Naive thymus-derived CD4-positive, alpha-beta T cell (primary cell): ENCODE measurements at regions not wholly inside any gene's neighbourhood (a gene's known extent, or its start where the extent isn't known, plus 50 kb on each side); places are given as distances from the start of the nearest gene placed in this dataset.

Experiments used
- ATAC-seq: fragments of 150-1000 bp; cut with Tn5 transposase; 2 replicates; pipeline ENCODE4 v1.10.0; 2021; ENCODE audit warnings: mild to moderate bottlenecking, moderate library complexity
- CTCF ChIA-PET: fragments of 350-600 bp; sonication (Branson Sonifier 250); formaldehyde crosslinking; loops from one replicate; lab custom pipeline; 2021; ENCODE audit warnings: antibody characterized with exemption; lab: Charles Lee
- POLR2A ChIA-PET: fragments of 350-600 bp; sonication (Branson Sonifier 250); formaldehyde crosslinking; loops from one replicate; lab custom pipeline; 2021; ENCODE audit warnings: antibody characterized with exemption, inconsistent platforms; lab: Charles Lee
- DNase-seq, 9 donors: peaks; one replicate each; pipeline versions ENCODE4 v3.0.0 to v3.0.0-alpha.2; 2020 to 2022; ENCODE audit warnings: mixed read lengths in 1 of 9
- H3K27ac ChIP-seq: one replicate; pipeline ENCODE4 v1.7.0; 2013; ENCODE audit warnings: mild to moderate bottlenecking, low read depth, low read length, moderate library complexity
- H3K27me3 ChIP-seq, 2 donors: one replicate each; pipeline ENCODE4 v1.7.0; 2013; ENCODE audit warnings: low read length in 2 of 2, mild to moderate bottlenecking in 2 of 2, moderate library complexity in 2 of 2; ENCODE audit not compliant: control insufficient read depth in 2 of 2, insufficient read depth in 2 of 2
- H3K36me3 ChIP-seq, 3 experiments: 1 replicate in 2 of 3; 2 replicates in 1 of 3; pipeline ENCODE4 v1.7.0; 2013; ENCODE audit warnings: low read length in 3 of 3, mild to moderate bottlenecking in 3 of 3, moderate library complexity in 1 of 3; ENCODE audit not compliant: insufficient read depth in 3 of 3, control insufficient read depth in 2 of 3
- H3K4me1 ChIP-seq, 2 donors: one replicate each; pipeline ENCODE4 v1.7.0; 2013; ENCODE audit warnings: low read length in 2 of 2, mild to moderate bottlenecking in 2 of 2, moderate library complexity in 1 of 2; ENCODE audit not compliant: control insufficient read depth in 2 of 2, insufficient read depth in 2 of 2
- H3K4me3 ChIP-seq: 2 replicates; pipeline ENCODE4 v1.7.0; 2013; ENCODE audit warnings: mild to moderate bottlenecking, low read length
- H3K9me3 ChIP-seq, 3 experiments: 1 replicate in 2 of 3; 2 replicates in 1 of 3; pipeline ENCODE4 v1.7.0; 2013; ENCODE audit warnings: low read length in 3 of 3; ENCODE audit not compliant: control insufficient read depth in 2 of 3
- H3K27ac Mint-ChIP-seq, 9 donors: one replicate each; pipeline ENCODE4 v1.8.0; 2020 to 2022; ENCODE audit warnings: mixed read lengths in 9 of 9, mild to moderate bottlenecking in 8 of 9, moderate library complexity in 5 of 9, inconsistent platforms in 2 of 9
- H3K27me3 Mint-ChIP-seq, 5 donors: one replicate each; pipeline ENCODE4 v1.8.0; 2021 to 2022; ENCODE audit warnings: mixed read lengths in 5 of 5, mild to moderate bottlenecking in 1 of 5
- H3K36me3 Mint-ChIP-seq, 5 donors: one replicate each; pipeline ENCODE4 v1.8.0; 2020 to 2022; ENCODE audit warnings: mixed read lengths in 5 of 5, mild to moderate bottlenecking in 3 of 5, inconsistent platforms in 1 of 5
- H3K4me1 Mint-ChIP-seq, 7 donors: one replicate each; pipeline ENCODE4 v1.8.0; 2020 to 2022; ENCODE audit warnings: mixed read lengths in 7 of 7, mild to moderate bottlenecking in 3 of 7, inconsistent platforms in 1 of 7
- H3K4me3 Mint-ChIP-seq, 10 donors: one replicate each; pipeline ENCODE4 v1.8.0; 2020 to 2022; ENCODE audit warnings: mild to moderate bottlenecking in 10 of 10, mixed read lengths in 10 of 10, moderate library complexity in 6 of 10, inconsistent platforms in 2 of 10
- H3K9me3 Mint-ChIP-seq, 11 donors: one replicate each; pipeline ENCODE4 v1.8.0; 2020 to 2022; ENCODE audit warnings: mixed read lengths in 11 of 11, mild to moderate bottlenecking in 4 of 11, inconsistent platforms in 1 of 11, moderate library complexity in 1 of 11
- intact Hi-C, 2 donors: fragments of 100-400 bp; cut with micrococcal nuclease; formaldehyde crosslinking; loops; one replicate each; pipeline ENCODE4 v1.15.1; 2023

DNA sequence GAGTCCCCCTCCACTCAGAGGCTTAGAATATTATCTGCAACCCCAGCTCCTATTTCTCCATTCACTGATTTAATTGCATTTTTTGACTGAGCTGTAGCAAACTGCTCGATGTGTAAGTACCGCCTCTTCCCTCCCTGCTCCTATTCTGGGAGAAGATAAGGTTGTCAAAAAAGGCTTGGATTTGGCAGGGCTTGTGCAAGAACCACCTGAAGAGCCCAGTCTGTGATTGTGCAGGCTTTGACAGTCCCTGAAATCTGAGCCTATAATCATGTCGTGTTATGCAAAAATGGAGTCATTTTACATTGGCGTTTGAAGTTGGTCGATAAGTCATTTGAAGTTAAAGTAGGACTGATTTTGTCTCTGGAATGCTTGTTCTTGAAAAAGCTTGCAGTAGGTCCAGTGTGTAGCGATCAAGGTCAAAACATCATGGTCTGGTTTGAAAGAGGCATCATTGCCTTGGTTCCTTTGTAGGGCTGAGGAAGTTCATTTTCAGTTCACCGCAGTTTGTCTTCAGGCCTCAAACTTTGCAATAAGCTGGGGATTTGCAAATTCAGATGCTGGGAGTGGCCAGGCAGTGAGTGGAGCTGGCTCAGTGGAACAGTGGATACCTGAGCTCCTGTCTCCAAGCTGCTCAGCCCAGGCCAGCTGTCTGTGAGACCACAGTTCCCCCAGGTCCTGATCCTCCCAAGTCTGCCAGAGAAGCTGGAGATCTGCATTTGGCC is 68.8 kb downstream of the KATNIP start:
- Histone ChIP-seq H3K27me3 (no peaks in the 10 kb centered on the region), H3K9me3 (no peaks in the 10 kb centered on the region), H3K27ac (no peak overlapping the region), H3K4me1 (no peaks in the 10 kb centered on the region), H3K36me3 (peaks cover 0 to 5% (median 0%) of the 10 kb centered on the region in 3 experiments), H3K4me3 (no peak overlapping the region)
- Mint-ChIP-seq H3K27ac (no peak overlapping the region), H3K36me3 (peaks cover 3 to 48% (median 14%) of the 10 kb centered on the region in 5 donors), H3K9me3 (no peaks in the 10 kb centered on the region), H3K4me1 (peaks cover 0 to 6% (median 0%) of the 10 kb centered on the region in 7 donors), H3K4me3 (no peak overlapping the region), H3K27me3 (no peaks in the 10 kb centered on the region)
- intact Hi-C loops: no loop called here
- POLR2A ChIA-PET: no interaction called here
- CTCF ChIA-PET: no interaction called here
- ATAC-seq (no peak), DNase-seq (no peak)

DNA sequence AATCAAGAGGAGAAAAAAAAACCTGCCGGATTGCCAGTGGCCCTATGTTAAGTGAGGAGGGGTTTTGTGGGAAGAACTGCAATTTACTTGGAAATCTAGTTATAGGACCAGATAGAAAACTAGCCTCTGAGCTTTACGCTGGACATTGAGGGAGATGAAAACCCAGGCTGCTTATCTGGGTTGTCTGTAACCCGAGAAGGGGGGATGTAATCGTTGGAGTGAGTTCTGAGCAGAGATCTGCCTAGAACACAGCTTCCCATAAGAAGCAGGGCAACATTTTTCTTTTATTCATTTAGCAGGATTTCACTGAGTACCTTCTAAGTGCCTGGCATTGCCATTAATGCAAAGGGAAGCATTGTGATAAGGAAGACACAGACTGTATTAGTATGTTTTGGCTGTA is 70.6 kb downstream of the KATNIP start:
- intact Hi-C loops: no loop called here
- no peaks in the 10 kb centered on the region for H3K9me3 ChIP-seq
- ATAC-seq (no peak), DNase-seq (no peak)
- H3K4me3 Mint-ChIP-seq: no peak overlapping the region
- H3K27ac ChIP-seq: no peak overlapping the region
- H3K27me3 ChIP-seq: no peaks in the 10 kb centered on the region
- H3K27me3 Mint-ChIP-seq: no peaks in the 10 kb centered on the region
- H3K4me3 ChIP-seq: no peak overlapping the region
- H3K36me3 Mint-ChIP-seq: peaks cover 3 to 41% (median 14%) of the 10 kb centered on the region in 5 donors
- no peak overlapping the region for H3K27ac Mint-ChIP-seq
- peaks cover 0 to 3% (median 0%) of the 10 kb centered on the region in 7 donors for H3K4me1 Mint-ChIP-seq
- no peaks in the 10 kb centered on the region for H3K9me3 Mint-ChIP-seq
- H3K4me1 ChIP-seq: no peaks in the 10 kb centered on the region
- CTCF ChIA-PET: interaction anchor here (0.7 kb wide), 1 partner anchor 490 kb away, joined by 3 read pairs; no protein-coding TSS in a partner anchor
- H3K36me3 ChIP-seq: peaks cover 0 to 5% (median 0%) of the 10 kb centered on the region in 3 experiments
- POLR2A ChIA-PET: no interaction called here

DNA sequence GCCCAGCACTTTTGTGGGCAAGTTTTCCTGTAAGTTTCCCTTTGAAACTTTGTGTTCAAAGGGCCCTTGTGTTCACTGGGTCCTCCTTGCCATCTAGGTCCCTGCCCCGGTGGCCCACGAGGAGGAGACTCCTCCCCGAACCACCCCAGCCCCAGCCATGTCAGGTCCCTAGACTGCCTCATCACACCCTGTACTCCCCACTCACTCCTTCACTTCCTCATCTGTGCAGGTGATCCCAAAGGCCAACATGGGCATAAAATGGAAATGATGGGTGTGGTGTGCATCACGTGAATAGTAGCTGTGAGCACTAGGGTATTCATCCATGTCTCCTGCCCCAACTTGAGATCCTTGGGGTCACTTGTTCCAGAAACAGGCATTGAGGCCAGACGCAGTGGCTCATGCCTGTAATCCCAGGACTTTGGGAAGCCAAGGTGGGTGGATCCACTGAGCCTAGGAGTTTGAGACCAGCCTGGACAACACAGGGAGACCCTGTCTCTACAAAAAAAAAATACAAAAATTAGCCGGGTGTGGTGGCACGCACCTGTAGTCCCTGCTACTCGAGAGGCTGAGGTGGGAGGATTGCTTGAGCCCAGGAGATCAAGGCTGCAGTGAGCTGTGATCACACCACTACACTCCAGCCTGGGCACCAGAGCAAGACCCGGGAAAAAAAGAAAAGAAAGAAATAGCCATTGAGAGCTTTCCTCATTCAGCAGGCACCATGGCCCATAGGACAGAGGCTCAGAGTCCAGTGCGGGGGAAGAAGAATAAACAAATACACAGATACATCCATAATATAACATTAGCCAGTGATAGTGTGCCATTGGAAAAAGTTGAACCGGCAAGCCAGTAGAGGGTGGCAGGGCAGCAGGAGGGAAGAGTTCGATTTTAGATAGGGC is 74.5 kb downstream of the KATNIP start:
- ATAC-seq (no peak), DNase-seq (no peak)
- intact Hi-C loops: no loop called here
- no peaks in the 10 kb centered on the region for H3K9me3 Mint-ChIP-seq
- H3K4me1 Mint-ChIP-seq: peaks cover 0 to 6% (median 2%) of the 10 kb centered on the region in 7 donors
- H3K36me3 Mint-ChIP-seq: peaks cover 3 to 35% (median 13%) of the 10 kb centered on the region in 5 donors
- Histone ChIP-seq H3K36me3 (peaks cover 0 to 5% (median 0%) of the 10 kb centered on the region in 3 experiments), H3K4me3 (no peak overlapping the region), H3K27me3 (no peaks in the 10 kb centered on the region), H3K4me1 (no peaks in the 10 kb centered on the region), H3K27ac (no peak overlapping the region), H3K9me3 (no peaks in the 10 kb centered on the region)
- no peak overlapping the region for H3K4me3 Mint-ChIP-seq
- no peaks in the 10 kb centered on the region for H3K27me3 Mint-ChIP-seq
- ChIA-PET CTCF (no interaction called here), POLR2A (no interaction called here)
- no peak overlapping the region for H3K27ac Mint-ChIP-seq

DNA sequence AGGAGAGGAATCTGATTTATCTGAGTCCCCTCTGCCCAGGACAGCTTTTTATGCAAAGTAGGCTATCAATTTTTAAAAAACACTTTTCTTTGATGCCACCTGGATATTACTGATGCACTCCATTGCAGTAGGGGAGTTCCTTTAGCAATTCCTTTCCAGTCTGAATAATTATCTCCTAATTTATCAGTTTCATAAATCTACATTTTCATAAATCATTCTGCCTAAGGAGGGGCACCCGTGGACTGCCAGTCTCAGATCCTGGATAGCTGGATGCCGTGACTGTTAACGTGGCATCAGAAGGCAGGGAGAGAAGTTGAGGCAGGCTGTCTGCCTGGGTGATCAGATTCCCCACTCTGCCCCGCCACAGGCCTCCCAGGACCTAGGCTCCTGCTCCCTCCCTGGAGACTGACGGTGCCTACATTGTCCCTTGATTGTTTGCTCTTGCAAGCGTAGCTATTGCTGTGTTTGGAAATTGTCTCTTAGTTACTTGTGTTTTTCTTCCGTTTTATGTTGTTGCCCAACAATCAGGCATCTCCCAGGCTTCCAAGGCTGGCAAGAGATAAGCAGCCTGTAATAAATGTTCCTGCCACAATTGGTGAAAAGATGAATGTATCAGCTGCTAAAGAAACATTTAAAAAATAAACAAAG is 75.2 kb downstream of the KATNIP start:
- ATAC-seq: no peak
- Mint-ChIP-seq H3K27me3 (no peaks in the 10 kb centered on the region), H3K4me3 (no peak overlapping the region), H3K9me3 (no peaks in the 10 kb centered on the region), H3K27ac (no peak overlapping the region), H3K4me1 (peaks cover 0 to 6% (median 2%) of the 10 kb centered on the region in 7 donors), H3K36me3 (peaks cover 3 to 31% (median 5%) of the 10 kb centered on the region in 5 donors)
- no peaks in the 10 kb centered on the region for H3K9me3 ChIP-seq
- POLR2A ChIA-PET: no interaction called here
- H3K36me3 ChIP-seq: no peaks in the 10 kb centered on the region
- H3K4me3 ChIP-seq: no peak overlapping the region
- intact Hi-C loops: no loop called here
- CTCF ChIA-PET: no interaction called here
- DNase-seq: no peak
- no peaks in the 10 kb centered on the region for H3K4me1 ChIP-seq
- H3K27ac ChIP-seq: no peak overlapping the region
- H3K27me3 ChIP-seq: no peaks in the 10 kb centered on the region

DNA sequence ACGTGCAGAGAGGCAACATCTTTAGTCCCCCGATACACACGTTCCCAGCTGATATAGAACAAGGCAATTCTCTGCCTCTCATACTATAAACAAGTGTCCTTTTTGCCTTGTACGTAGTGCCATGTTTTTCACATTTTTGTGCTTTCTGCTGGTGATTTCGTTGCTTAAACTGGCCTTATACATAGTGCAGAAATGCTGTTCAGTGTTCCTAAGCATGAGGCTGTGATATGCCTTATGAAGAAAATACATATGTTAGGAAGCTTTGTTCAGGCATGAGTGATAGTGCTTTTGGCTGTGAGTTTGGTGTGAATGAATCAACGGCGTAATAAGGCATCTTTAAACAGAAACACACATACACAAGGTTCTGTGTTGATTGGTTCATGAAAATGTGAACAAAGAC is 77.2 kb downstream of the KATNIP start:
- Mint-ChIP-seq H3K9me3 (no peaks in the 10 kb centered on the region), H3K4me1 (peaks cover 0 to 6% (median 2%) of the 10 kb centered on the region in 7 donors), H3K27me3 (no peaks in the 10 kb centered on the region), H3K36me3 (peaks cover 1 to 29% (median 5%) of the 10 kb centered on the region in 5 donors), H3K4me3 (no peak overlapping the region), H3K27ac (no peak overlapping the region)
- H3K27me3 ChIP-seq: no peaks in the 10 kb centered on the region
- DNase-seq: no peak
- no peaks in the 10 kb centered on the region for H3K9me3 ChIP-seq
- CTCF ChIA-PET: no interaction called here
- H3K27ac ChIP-seq: no peak overlapping the region
- POLR2A ChIA-PET: no interaction called here
- H3K4me1 ChIP-seq: no peaks in the 10 kb centered on the region
- H3K36me3 ChIP-seq: no peaks in the 10 kb centered on the region
- intact Hi-C loops: no loop called here
- no peak for ATAC-seq
- no peak overlapping the region for H3K4me3 ChIP-seq

DNA sequence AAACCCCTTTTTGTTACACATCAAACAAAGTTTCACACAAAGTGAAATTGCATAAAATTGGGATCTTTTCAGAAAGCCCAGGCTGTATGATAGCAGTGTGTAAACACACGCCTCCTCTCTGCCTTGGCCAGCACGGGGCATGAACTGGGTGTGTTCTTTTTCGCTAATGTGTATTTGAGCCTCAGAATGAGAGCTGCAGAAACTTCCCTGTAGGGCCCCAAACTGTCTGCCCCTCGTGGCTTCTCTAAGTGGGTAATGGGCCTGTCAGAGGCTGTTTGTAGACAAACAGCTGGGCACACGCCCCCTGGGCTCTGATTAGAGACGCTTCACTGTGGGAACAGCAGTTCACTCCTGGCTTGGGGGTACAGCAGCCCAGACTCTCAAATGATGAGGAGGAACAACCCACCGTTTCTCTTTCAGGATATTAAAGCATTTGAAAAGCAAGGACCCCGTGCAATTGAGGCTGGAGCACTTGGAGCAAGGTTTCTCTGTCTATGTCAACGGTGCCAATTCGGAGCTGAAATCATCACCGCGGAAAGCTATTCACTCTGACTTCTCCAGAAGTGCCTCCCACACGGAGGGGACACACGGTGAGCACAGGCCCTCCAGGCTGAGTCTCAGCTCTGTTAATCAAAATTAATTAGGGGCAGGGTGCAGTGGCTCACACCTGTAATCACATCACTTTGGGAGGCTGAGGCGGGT is 78.4 kb downstream of the KATNIP start:
- peak overlapping the region in 1 of 9 donors; percentile 13 for H3K27ac Mint-ChIP-seq

More for the DNA sequence above, 78.4 kb downstream of the KATNIP start:
- DNase-seq (no peak), ATAC-seq (no peak)
- H3K9me3 ChIP-seq: no peaks in the 10 kb centered on the region
- no peak overlapping the region for H3K4me3 Mint-ChIP-seq
- H3K4me1 Mint-ChIP-seq: peaks cover 0 to 6% (median 2%) of the 10 kb centered on the region in 7 donors
- intact Hi-C loops: no loop called here
- no peak overlapping the region for H3K27ac ChIP-seq
- H3K9me3 Mint-ChIP-seq: no peaks in the 10 kb centered on the region
- H3K4me3 ChIP-seq: no peak overlapping the region
- H3K36me3 Mint-ChIP-seq: peaks cover 0 to 30% (median 7%) of the 10 kb centered on the region in 5 donors
- no peaks in the 10 kb centered on the region for H3K27me3 ChIP-seq
- no peaks in the 10 kb centered on the region for H3K36me3 ChIP-seq
- H3K27me3 Mint-ChIP-seq: no peaks in the 10 kb centered on the region
- POLR2A ChIA-PET: no interaction called here
- CTCF ChIA-PET: no interaction called here
- no peaks in the 10 kb centered on the region for H3K4me1 ChIP-seq
